ENCODE measurements at regions not wholly inside any gene's neighbourhood (a gene's known extent, or its start where the extent isn't known, plus 50 kb on each side); places are given as distances from the start of the nearest gene placed in this dataset.

DNA sequence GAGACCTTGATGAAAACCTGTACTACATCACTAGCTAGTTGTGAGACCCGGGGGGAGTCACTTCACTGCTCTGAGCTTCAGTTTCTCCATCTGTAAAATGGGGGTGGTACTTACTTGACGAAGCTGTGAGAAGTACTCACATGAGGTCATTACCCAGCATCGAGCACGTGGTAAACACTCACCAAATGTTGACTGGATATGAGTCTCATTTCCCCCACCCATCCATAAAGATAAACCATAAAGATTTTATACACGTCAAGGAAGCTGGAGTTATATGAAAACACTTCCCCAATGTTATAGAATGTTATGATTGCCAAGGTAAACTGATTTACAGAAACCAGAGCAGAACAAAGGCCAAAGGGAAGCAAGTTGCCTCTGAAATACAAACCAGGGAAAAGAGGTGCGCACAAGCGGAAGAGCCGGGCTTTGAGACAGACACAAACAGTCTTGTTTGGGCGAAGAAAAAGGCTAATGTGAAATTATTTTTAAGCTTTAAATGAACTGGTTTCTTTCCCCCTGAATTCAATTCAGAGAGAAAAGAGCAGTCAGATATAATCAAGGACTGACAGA is 536.8 kb downstream of the MED13L start:
- Mint-ChIP-seq H3K9me3 (peaks cover 0 to 4% (median 1%) of the 10 kb centered on the region in 7 donors), H3K27ac (no peak overlapping the region), H3K36me3 (no peaks in the 10 kb centered on the region), H3K4me3 (no peak overlapping the region), H3K4me1 (no peaks in the 10 kb centered on the region), H3K27me3 (no peaks in the 10 kb centered on the region)
- H3K9me3 ChIP-seq (ENCODE audit: control insufficient read depth in 2 of 2, low read length in 2 of 2): no peaks in the 10 kb centered on the region
- no peak for DNase-seq
- no peaks in the 10 kb centered on the region for H3K4me1 ChIP-seq (ENCODE audit: control insufficient read depth, insufficient read depth, low read length, poor library complexity, severe bottlenecking)
- H3K36me3 ChIP-seq (ENCODE audit: control insufficient read depth, insufficient read depth, low read length): no peaks in the 10 kb centered on the region
- ATAC-seq (ENCODE audit: low read depth in 2 of 2): no peak
- H3K27me3 ChIP-seq (ENCODE audit: control insufficient read depth, insufficient read depth, low read length): no peaks in the 10 kb centered on the region
- H3K27ac ChIP-seq (ENCODE audit: insufficient read depth, low read length, poor library complexity, severe bottlenecking): no peak overlapping the region
- no peak overlapping the region for H3K4me3 ChIP-seq (ENCODE audit: low read depth, low read length)

DNA sequence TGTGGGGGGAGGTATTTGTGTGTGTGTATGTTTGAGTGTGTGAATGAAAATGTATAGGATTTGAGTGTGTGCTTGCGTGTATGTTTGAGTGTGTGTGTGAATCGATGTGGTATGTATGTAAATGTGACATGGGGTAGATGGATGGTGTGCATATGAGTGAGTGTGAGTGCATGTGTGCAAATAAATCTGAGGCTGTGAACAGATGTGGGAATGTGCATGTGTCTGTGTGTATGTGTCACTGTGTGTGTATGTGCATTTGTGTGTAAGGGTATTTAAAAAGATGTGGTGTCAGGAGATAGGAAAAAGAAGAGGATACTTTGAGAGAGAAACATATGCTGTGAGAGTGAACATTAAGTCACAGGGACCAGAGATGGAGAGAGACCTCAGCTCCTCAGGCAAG is 539.6 kb downstream of the MED13L start:
- Mint-ChIP-seq H3K4me1 (no peaks in the 10 kb centered on the region), H3K9me3 (peaks cover 0 to 3% (median 0%) of the 10 kb centered on the region in 7 donors), H3K4me3 (no peak overlapping the region), H3K27me3 (no peaks in the 10 kb centered on the region), H3K36me3 (no peaks in the 10 kb centered on the region), H3K27ac (no peak overlapping the region)
- ATAC-seq (ENCODE audit: low read depth in 2 of 2) (no peak), DNase-seq (no peak)
- no peak overlapping the region for H3K27ac ChIP-seq (ENCODE audit: insufficient read depth, low read length, poor library complexity, severe bottlenecking)
- no peaks in the 10 kb centered on the region for H3K27me3 ChIP-seq (ENCODE audit: control insufficient read depth, insufficient read depth, low read length)
- no peak overlapping the region for H3K4me3 ChIP-seq (ENCODE audit: low read depth, low read length)
- H3K4me1 ChIP-seq (ENCODE audit: control insufficient read depth, insufficient read depth, low read length, poor library complexity, severe bottlenecking): no peaks in the 10 kb centered on the region
- no peaks in the 10 kb centered on the region for H3K36me3 ChIP-seq (ENCODE audit: control insufficient read depth, insufficient read depth, low read length)
- no peaks in the 10 kb centered on the region for H3K9me3 ChIP-seq (ENCODE audit: control insufficient read depth in 2 of 2, low read length in 2 of 2)

DNA sequence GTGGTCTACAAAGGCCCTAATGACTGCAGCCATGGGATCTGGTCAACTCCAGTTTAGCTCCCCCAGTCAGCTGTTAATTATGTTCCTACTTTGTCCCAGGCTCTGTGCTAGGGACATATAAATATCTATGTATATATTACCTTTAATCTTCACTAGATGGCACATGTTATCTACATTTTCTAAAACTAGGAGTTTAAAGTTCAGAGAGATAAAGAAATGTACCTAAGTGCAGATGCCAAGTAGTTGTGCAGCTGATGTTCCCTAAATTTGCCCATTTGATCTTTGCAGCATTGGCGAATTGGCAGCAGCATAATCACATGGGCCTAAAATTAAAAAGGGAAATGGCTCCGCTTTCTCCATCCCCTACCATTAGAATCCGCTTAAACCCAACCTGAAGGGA is 541.1 kb downstream of the MED13L start:
- Mint-ChIP-seq H3K27ac (no peak overlapping the region), H3K36me3 (no peaks in the 10 kb centered on the region), H3K4me3 (no peak overlapping the region), H3K9me3 (peaks cover 0 to 3% (median 0%) of the 10 kb centered on the region in 7 donors), H3K4me1 (no peaks in the 10 kb centered on the region), H3K27me3 (no peaks in the 10 kb centered on the region)
- Histone ChIP-seq H3K9me3 (ENCODE audit: control insufficient read depth in 2 of 2, low read length in 2 of 2) (no peaks in the 10 kb centered on the region), H3K27ac (ENCODE audit: insufficient read depth, low read length, poor library complexity, severe bottlenecking) (no peak overlapping the region), H3K4me3 (ENCODE audit: low read depth, low read length) (no peak overlapping the region), H3K36me3 (ENCODE audit: control insufficient read depth, insufficient read depth, low read length) (no peaks in the 10 kb centered on the region), H3K27me3 (ENCODE audit: control insufficient read depth, insufficient read depth, low read length) (no peaks in the 10 kb centered on the region), H3K4me1 (ENCODE audit: control insufficient read depth, insufficient read depth, low read length, poor library complexity, severe bottlenecking) (no peaks in the 10 kb centered on the region)
- no peak for DNase-seq
- no peak for ATAC-seq (ENCODE audit: low read depth in 2 of 2)

DNA sequence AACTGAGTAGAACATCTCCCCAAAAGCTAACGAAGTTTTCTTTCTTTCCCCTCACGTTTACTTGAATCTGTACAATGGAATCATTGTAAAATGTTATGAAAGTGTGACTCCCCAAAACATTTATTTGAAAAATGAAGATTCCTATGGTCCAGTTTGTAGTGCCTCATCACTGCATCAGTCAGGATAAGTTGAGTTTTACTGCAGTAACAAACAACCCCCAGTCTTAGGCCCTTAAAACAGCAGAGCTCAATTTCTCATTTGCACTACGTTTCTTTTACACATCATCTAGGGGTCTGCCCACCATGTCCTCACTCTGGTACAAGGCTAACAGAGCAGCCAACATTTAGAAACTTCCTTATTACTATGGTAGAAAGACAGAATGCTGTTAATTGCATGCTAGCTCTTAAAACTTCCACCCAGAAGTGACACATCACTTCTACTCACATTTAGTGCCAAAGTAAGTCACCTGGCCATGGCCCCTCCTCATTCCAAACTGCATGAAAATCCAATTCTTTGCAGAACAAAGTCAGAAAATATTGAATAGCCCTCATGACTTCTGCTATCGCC is 546.4 kb downstream of the MED13L start:
- no peak for DNase-seq
- no peak overlapping the region for H3K27ac Mint-ChIP-seq
- Histone ChIP-seq H3K4me1 (ENCODE audit: control insufficient read depth, insufficient read depth, low read length, poor library complexity, severe bottlenecking) (no peaks in the 10 kb centered on the region), H3K27ac (ENCODE audit: insufficient read depth, low read length, poor library complexity, severe bottlenecking) (no peak overlapping the region), H3K27me3 (ENCODE audit: control insufficient read depth, insufficient read depth, low read length) (no peaks in the 10 kb centered on the region), H3K9me3 (ENCODE audit: control insufficient read depth in 2 of 2, low read length in 2 of 2) (no peaks in the 10 kb centered on the region), H3K4me3 (ENCODE audit: low read depth, low read length) (no peak overlapping the region), H3K36me3 (ENCODE audit: control insufficient read depth, insufficient read depth, low read length) (no peaks in the 10 kb centered on the region)
- no peak overlapping the region for H3K4me3 Mint-ChIP-seq
- H3K4me1 Mint-ChIP-seq: no peaks in the 10 kb centered on the region
- H3K9me3 Mint-ChIP-seq: peaks cover 0 to 6% (median 3%) of the 10 kb centered on the region in 7 donors
- no peak for ATAC-seq (ENCODE audit: low read depth in 2 of 2)
- no peaks in the 10 kb centered on the region for H3K36me3 Mint-ChIP-seq
- no peaks in the 10 kb centered on the region for H3K27me3 Mint-ChIP-seq

DNA sequence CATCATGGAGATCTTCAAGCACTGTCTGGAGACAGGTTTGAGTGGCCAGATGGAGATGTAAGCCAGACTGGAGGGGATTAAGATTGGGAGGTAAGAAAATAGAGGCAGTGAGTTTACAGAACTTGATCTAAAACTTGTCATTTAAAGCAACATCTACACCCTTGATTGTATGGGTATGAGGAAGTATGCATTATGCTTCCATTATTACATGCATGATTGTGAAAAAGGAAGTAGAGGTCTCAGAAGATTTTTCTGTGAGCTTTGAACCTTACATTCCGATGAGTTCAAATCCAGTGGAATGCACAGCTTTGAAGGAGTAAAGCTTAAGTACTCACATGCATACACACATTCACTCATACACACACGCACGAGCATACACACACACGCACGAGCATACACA is 550.8 kb downstream of the MED13L start:
- H3K4me3 ChIP-seq (ENCODE audit: low read depth, low read length): no peak overlapping the region
- no peak for DNase-seq
- H3K4me3 Mint-ChIP-seq: no peak overlapping the region
- H3K9me3 ChIP-seq (ENCODE audit: control insufficient read depth in 2 of 2, low read length in 2 of 2): no peaks in the 10 kb centered on the region
- H3K27me3 Mint-ChIP-seq: no peaks in the 10 kb centered on the region
- no peaks in the 10 kb centered on the region for H3K36me3 ChIP-seq (ENCODE audit: control insufficient read depth, insufficient read depth, low read length)
- H3K4me1 ChIP-seq (ENCODE audit: control insufficient read depth, insufficient read depth, low read length, poor library complexity, severe bottlenecking): no peaks in the 10 kb centered on the region
- no peak overlapping the region for H3K27ac Mint-ChIP-seq
- H3K27ac ChIP-seq (ENCODE audit: insufficient read depth, low read length, poor library complexity, severe bottlenecking): no peak overlapping the region
- ATAC-seq (ENCODE audit: low read depth in 2 of 2): no peak
- peaks cover 0 to 4% (median 3%) of the 10 kb centered on the region in 7 donors for H3K9me3 Mint-ChIP-seq
- no peaks in the 10 kb centered on the region for H3K4me1 Mint-ChIP-seq
- no peaks in the 10 kb centered on the region for H3K27me3 ChIP-seq (ENCODE audit: control insufficient read depth, insufficient read depth, low read length)
- no peaks in the 10 kb centered on the region for H3K36me3 Mint-ChIP-seq

DNA sequence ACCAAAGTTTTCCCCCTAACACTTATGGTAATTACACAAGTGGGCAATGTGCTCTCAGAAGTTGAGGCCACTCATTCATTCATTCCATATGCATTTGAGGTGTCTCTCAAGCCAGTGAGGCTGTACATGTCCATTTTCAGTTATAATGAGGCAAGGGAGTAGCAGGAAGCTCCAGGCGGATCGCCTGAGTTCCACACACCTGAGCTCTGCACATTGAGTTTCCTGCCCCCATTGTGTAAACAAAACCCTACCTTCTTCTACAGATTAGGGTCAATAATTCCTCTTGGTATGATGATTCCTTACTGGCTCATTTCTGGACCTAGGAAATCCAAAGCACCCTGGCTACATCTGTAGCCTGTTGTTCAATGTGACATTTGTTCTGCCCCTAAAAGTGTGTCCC is 555.3 kb downstream of the MED13L start:
- H3K27me3 Mint-ChIP-seq: no peaks in the 10 kb centered on the region
- H3K27ac ChIP-seq (ENCODE audit: insufficient read depth, low read length, poor library complexity, severe bottlenecking): no peak overlapping the region
- no peaks in the 10 kb centered on the region for H3K4me1 Mint-ChIP-seq
- no peaks in the 10 kb centered on the region for H3K9me3 ChIP-seq (ENCODE audit: control insufficient read depth in 2 of 2, low read length in 2 of 2)
- ATAC-seq (ENCODE audit: low read depth in 2 of 2): no peak
- H3K4me3 Mint-ChIP-seq: no peak overlapping the region
- H3K4me3 ChIP-seq (ENCODE audit: low read depth, low read length): no peak overlapping the region
- H3K4me1 ChIP-seq (ENCODE audit: control insufficient read depth, insufficient read depth, low read length, poor library complexity, severe bottlenecking): no peaks in the 10 kb centered on the region
- DNase-seq: no peak
- H3K27me3 ChIP-seq (ENCODE audit: control insufficient read depth, insufficient read depth, low read length): no peaks in the 10 kb centered on the region
- peaks cover 0 to 4% (median 2%) of the 10 kb centered on the region in 7 donors for H3K9me3 Mint-ChIP-seq
- no peak overlapping the region for H3K27ac Mint-ChIP-seq
- no peaks in the 10 kb centered on the region for H3K36me3 Mint-ChIP-seq
- no peaks in the 10 kb centered on the region for H3K36me3 ChIP-seq (ENCODE audit: control insufficient read depth, insufficient read depth, low read length)

DNA sequence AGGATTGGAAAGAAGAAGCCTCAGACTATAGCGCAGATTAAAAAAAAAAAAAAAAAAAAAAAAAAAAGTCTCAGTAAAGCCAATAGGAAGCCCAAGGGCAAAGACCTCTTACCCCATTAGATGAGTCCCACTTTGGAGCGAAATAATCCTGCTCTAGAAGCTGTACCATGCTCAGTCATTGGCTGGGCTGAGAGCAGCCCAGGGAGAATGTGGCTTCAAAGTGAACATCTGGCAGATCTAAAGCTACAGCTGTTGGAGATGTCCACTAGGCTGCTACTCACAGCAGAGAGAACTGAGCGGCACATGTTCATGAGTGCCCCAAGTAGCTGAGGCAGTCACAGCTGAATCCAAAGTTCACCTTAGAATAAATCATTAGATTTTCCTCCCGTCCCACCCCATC is 560.9 kb downstream of the MED13L start:
- no peak overlapping the region for H3K27ac Mint-ChIP-seq
- peaks cover 0 to 13% (median 3%) of the 10 kb centered on the region in 7 donors for H3K9me3 Mint-ChIP-seq
- no peak overlapping the region for H3K4me3 ChIP-seq (ENCODE audit: low read depth, low read length)
- no peak overlapping the region for H3K27ac ChIP-seq (ENCODE audit: insufficient read depth, low read length, poor library complexity, severe bottlenecking)
- H3K4me1 Mint-ChIP-seq: no peaks in the 10 kb centered on the region
- H3K9me3 ChIP-seq (ENCODE audit: control insufficient read depth in 2 of 2, low read length in 2 of 2): no peaks in the 10 kb centered on the region
- ATAC-seq (ENCODE audit: low read depth in 2 of 2) (no peak), DNase-seq (no peak)
- no peaks in the 10 kb centered on the region for H3K27me3 ChIP-seq (ENCODE audit: control insufficient read depth, insufficient read depth, low read length)
- no peaks in the 10 kb centered on the region for H3K4me1 ChIP-seq (ENCODE audit: control insufficient read depth, insufficient read depth, low read length, poor library complexity, severe bottlenecking)
- H3K4me3 Mint-ChIP-seq: no peak overlapping the region
- H3K27me3 Mint-ChIP-seq: no peaks in the 10 kb centered on the region
- no peaks in the 10 kb centered on the region for H3K36me3 ChIP-seq (ENCODE audit: control insufficient read depth, insufficient read depth, low read length)
- H3K36me3 Mint-ChIP-seq: no peaks in the 10 kb centered on the region

DNA sequence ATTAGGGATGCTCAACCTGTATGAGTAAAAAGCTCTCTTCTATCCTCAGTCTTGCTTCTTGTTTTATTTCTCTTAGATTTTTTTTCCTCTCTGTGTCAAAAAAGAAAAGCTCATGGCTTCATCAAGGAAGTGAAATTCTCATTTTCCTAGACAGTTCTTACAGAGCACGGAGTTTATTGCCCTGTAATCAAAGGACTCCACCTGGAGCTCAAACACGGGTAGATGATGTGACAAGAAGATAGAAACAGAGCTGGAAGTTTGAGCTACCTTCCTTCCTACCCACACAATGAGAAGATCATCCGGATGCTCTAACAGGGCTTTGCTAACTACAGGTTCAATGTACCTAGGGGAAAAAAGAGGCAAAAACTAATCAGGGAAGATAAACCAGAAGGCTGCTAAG is 564.8 kb downstream of the MED13L start:
- peaks cover 0 to 15% (median 5%) of the 10 kb centered on the region in 7 donors for H3K9me3 Mint-ChIP-seq
- H3K4me3 ChIP-seq (ENCODE audit: low read depth, low read length): no peak overlapping the region
- no peaks in the 10 kb centered on the region for H3K36me3 ChIP-seq (ENCODE audit: control insufficient read depth, insufficient read depth, low read length)
- no peaks in the 10 kb centered on the region for H3K27me3 Mint-ChIP-seq
- no peaks in the 10 kb centered on the region for H3K36me3 Mint-ChIP-seq
- no peaks in the 10 kb centered on the region for H3K9me3 ChIP-seq (ENCODE audit: control insufficient read depth in 2 of 2, low read length in 2 of 2)
- H3K27me3 ChIP-seq (ENCODE audit: control insufficient read depth, insufficient read depth, low read length): no peaks in the 10 kb centered on the region
- no peak overlapping the region for H3K27ac ChIP-seq (ENCODE audit: insufficient read depth, low read length, poor library complexity, severe bottlenecking)
- no peaks in the 10 kb centered on the region for H3K4me1 ChIP-seq (ENCODE audit: control insufficient read depth, insufficient read depth, low read length, poor library complexity, severe bottlenecking)
- H3K27ac Mint-ChIP-seq: no peak overlapping the region
- H3K4me3 Mint-ChIP-seq: no peak overlapping the region
- ATAC-seq (ENCODE audit: low read depth in 2 of 2) (no peak), DNase-seq (no peak)
- no peaks in the 10 kb centered on the region for H3K4me1 Mint-ChIP-seq
